H1 (cell line): ENCODE measurements at regions not wholly inside any gene's neighbourhood (a gene's known extent, or its start where the extent isn't known, plus 50 kb on each side); places are given as distances from the start of the nearest gene placed in this dataset.

Source experiments
- CHD2 ChIP-seq: IDR thresholded peaks from 2 replicates; pipeline ENCODE4 v1.6.1; 2012; ENCODE audit warnings: low read length, improper control_type of control experiment
- EGR1 ChIP-seq: IDR thresholded peaks from 2 replicates; pipeline ENCODE4 v1.6.1; 2011; ENCODE audit warnings: low read depth, low read length, borderline replicate concordance
- GTF2F1 ChIP-seq: IDR thresholded peaks from 2 replicates; pipeline ENCODE4 v1.6.1; 2012; ENCODE audit warnings: low read depth, low read length, improper control_type of control experiment, borderline replicate concordance
- JUN ChIP-seq: IDR thresholded peaks from 2 replicates; pipeline ENCODE4 v1.6.1; 2011; ENCODE audit warnings: low read depth, mild to moderate bottlenecking, improper control_type of control experiment, low read length
- KDM1A ChIP-seq: fragments of 200-600, 300-600 bp; sonication (generic); IDR thresholded peaks from 2 replicates; pipeline ENCODE4 v1.7.1; 2016; ENCODE audit warnings: mild to moderate bottlenecking, low read length, borderline replicate concordance
- POLR2A ChIP-seq, 2 experiments: IDR thresholded peaks; 1 replicate in 1 of 2; 2 replicates in 1 of 2; pipeline ENCODE4 v1.6.1; 2011; ENCODE audit warnings: low read depth in 2 of 2, low read length in 2 of 2, mild to moderate bottlenecking in 2 of 2; ENCODE audit errors: control extremely low read depth in 1 of 2
- POLR2AphosphoS5 ChIP-seq: IDR thresholded peaks from 2 replicates; pipeline ENCODE4 v1.6.1; 2011; ENCODE audit warnings: low read depth, low read length
- RFX5 ChIP-seq: IDR thresholded peaks from 2 replicates; pipeline ENCODE4 v1.6.1; 2011; ENCODE audit warnings: low read depth, low read length, improper control_type of control experiment, borderline replicate concordance
- SAP30 ChIP-seq: fragments of 300-600 bp; sonication (generic); IDR thresholded peaks from 2 replicates; pipeline ENCODE4 v1.7.1; 2012; ENCODE audit warnings: low read length, moderate library complexity, mild to moderate bottlenecking, inconsistent platforms; ENCODE audit not compliant: insufficient read depth, insufficient replicate concordance
- TF ChIP-seq, protein P1 (sequence below), 3 experiments: IDR thresholded peaks; 1 replicate in 2 of 3; 2 replicates in 1 of 3; pipeline versions ENCODE4 v1.5.1 to v1.6.1; 2011; ENCODE audit warnings: low read length in 3 of 3, mild to moderate bottlenecking in 3 of 3, inconsistent platforms in 2 of 3, low read depth in 1 of 3, moderate library complexity in 1 of 3; ENCODE audit not compliant: insufficient read depth in 1 of 3; ENCODE audit errors: control extremely low read depth in 1 of 3
- TF ChIP-seq, protein P2 (sequence below): IDR thresholded peaks from 2 replicates; pipeline ENCODE4 v1.6.1; 2012; ENCODE audit warnings: low read length, inconsistent platforms
- TF ChIP-seq, protein P3 (sequence below): IDR thresholded peaks from 2 replicates; pipeline ENCODE4 v1.6.1; 2011; ENCODE audit warnings: low read length, improper control_type of control experiment

DNA sequence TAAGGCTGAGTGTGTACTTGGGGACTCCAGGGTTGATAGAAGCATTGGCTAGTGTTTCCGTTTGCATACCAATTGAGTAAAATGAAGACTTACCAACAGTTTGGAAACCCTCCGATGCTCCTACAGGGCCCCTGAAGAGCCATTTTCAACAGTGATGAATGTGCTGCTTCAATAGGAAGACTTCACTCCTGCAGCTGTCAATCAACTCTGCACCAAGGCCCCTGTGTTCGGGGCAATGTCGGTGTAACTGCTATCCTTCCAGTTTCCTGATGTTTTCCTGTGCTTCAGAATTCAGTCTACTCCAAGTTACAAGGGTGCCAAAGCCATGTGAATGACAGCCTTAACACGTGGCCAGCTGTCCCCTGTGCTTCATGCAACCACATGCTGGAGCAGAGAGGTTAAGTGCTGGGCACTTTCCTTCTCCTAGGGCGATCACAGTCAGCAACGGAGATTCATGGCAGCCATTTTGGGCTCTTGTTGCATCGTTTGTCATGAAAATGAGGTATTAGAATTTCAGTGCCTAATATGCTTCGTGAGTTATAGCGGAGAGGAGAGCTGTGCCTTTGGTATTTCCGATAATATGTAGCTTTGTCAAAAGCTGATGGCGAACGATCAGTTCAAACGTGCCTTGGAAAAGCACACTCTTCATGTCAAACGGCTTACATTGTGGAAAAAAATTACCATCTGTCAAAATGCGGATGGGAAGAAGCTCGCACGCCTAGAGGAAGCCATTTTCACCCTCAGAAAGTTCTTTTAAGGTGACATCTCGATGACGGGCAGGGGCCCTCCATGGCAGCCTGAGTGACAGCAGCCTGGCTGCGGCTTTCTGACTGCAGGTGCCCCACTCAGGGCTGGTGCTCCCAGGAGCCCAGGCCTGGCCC lies 287.8 kb downstream of the ACTR3B start:
- no peak for TF ChIP-seq RFX5
- TF ChIP-seq, protein P1, sequence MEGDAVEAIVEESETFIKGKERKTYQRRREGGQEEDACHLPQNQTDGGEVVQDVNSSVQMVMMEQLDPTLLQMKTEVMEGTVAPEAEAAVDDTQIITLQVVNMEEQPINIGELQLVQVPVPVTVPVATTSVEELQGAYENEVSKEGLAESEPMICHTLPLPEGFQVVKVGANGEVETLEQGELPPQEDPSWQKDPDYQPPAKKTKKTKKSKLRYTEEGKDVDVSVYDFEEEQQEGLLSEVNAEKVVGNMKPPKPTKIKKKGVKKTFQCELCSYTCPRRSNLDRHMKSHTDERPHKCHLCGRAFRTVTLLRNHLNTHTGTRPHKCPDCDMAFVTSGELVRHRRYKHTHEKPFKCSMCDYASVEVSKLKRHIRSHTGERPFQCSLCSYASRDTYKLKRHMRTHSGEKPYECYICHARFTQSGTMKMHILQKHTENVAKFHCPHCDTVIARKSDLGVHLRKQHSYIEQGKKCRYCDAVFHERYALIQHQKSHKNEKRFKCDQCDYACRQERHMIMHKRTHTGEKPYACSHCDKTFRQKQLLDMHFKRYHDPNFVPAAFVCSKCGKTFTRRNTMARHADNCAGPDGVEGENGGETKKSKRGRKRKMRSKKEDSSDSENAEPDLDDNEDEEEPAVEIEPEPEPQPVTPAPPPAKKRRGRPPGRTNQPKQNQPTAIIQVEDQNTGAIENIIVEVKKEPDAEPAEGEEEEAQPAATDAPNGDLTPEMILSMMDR (IDR thresholded peaks at IDR 0.05; ENCODE audit: control extremely low read depth in 1 of 3, insufficient read depth in 1 of 3, low read depth in 1 of 3, low read length in 3 of 3): no peak
- TF ChIP-seq POLR2A (IDR thresholded peaks at IDR 0.05; ENCODE audit: control extremely low read depth in 1 of 2, low read depth in 2 of 2, low read length in 2 of 2): no peak
- TF ChIP-seq, protein P2, sequence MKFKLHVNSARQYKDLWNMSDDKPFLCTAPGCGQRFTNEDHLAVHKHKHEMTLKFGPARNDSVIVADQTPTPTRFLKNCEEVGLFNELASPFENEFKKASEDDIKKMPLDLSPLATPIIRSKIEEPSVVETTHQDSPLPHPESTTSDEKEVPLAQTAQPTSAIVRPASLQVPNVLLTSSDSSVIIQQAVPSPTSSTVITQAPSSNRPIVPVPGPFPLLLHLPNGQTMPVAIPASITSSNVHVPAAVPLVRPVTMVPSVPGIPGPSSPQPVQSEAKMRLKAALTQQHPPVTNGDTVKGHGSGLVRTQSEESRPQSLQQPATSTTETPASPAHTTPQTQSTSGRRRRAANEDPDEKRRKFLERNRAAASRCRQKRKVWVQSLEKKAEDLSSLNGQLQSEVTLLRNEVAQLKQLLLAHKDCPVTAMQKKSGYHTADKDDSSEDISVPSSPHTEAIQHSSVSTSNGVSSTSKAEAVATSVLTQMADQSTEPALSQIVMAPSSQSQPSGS: no peak
- no peak for TF ChIP-seq POLR2AphosphoS5
- TF ChIP-seq JUN: no peak
- TF ChIP-seq SAP30: no peak
- no peak for TF ChIP-seq CHD2
- TF ChIP-seq GTF2F1: no peak
- TF ChIP-seq EGR1: no peak
- TF ChIP-seq KDM1A: no peak
- TF ChIP-seq, protein P3, sequence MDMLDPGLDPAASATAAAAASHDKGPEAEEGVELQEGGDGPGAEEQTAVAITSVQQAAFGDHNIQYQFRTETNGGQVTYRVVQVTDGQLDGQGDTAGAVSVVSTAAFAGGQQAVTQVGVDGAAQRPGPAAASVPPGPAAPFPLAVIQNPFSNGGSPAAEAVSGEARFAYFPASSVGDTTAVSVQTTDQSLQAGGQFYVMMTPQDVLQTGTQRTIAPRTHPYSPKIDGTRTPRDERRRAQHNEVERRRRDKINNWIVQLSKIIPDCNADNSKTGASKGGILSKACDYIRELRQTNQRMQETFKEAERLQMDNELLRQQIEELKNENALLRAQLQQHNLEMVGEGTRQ: no peak
